AG09319 (cell line): ENCODE measurements at regions not wholly inside any gene's neighbourhood (a gene's known extent, or its start where the extent isn't known, plus 50 kb on each side); places are given as distances from the start of the nearest gene placed in this dataset.
"Not testable (repeated sequence)": the region's sequence is repeated elsewhere in the genome, so short reads cannot be mapped to it uniquely, and the experiment has no call there.

Experiments used
- DNase-seq: peaks from one replicate; pipeline ENCODE4 v3.0.0-alpha.2; 2010; ENCODE audit warnings: low read depth; ENCODE audit errors: extremely low read depth
- CTCF ChIP-seq: IDR thresholded peaks from 2 replicates; pipeline ENCODE4 v1.5.1; 2011; ENCODE audit warnings: low read depth, mild to moderate bottlenecking, inconsistent platforms, low read length, moderate library complexity

DNA sequence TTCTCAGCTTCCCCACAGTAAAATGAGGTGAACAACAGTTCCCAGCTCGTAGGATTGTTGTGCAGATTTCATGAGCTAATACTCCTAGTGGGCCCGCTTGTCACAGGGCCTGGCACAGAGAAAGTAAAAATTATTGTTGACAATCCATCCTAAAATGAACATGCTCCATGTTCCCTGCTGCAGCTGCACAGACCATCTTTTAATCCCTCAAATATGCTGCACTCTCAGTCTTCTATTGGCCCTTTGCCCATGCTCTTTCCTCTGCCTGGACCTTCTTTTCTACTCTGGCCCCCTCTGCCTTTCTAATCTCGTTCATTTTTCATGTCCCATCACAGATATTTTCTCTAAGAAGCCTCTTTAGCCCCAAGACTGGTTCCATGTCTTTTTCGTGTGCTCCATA is 117.7 kb upstream of the NR3C1 start:
- DNase-seq: no peak
- TF ChIP-seq CTCF: no peak

- DNase-seq: not testable (repeated sequence)
These were observed 115.7 kb upstream of the NR3C1 start for GRCh38 chr5:143519215-143519614.

- DNase-seq: not testable (repeated sequence)
These were observed 114.3 kb upstream of the NR3C1 start for GRCh38 chr5:143517824-143518223.

DNA sequence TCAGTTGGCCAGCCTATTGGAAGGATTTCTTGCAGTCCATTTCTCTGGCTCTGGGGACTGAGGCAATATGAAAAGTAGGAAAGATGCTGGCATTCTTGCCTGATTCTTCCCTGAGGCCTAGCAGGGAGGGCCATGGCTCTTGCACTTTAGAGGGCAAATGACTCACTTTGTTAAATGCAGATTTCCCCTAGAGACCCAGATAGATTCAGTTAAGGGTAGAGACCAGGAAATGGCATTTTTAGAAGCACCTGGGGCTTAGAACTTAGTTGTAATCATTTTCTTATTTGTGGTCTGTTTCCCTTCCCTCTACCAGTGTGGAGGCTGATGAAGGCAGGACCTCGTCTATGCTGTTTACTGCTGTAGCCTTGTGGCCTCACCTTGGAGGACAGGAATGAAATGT is 112.8 kb upstream of the NR3C1 start:
- no peak for TF ChIP-seq CTCF
- DNase-seq: no peak

GRCh38 chr5:143515829-143516228 is 112.3 kb upstream of the NR3C1 start:
- no peak for TF ChIP-seq CTCF
- peak; percentile 54 for DNase-seq

- DNase-seq: peak; percentile 80
- no peak for TF ChIP-seq CTCF
These were observed 111.3 kb upstream of the NR3C1 start for GRCh38 chr5:143514616-143515335.

GRCh38 chr5:143513720-143514119 is 110.2 kb upstream of the NR3C1 start:
- no peak for TF ChIP-seq CTCF
- DNase-seq: no peak

GRCh38 chr5:143511736-143512135 is 108.2 kb upstream of the NR3C1 start:
- DNase-seq: no peak

More at GRCh38 chr5:143511736-143512135, 108.2 kb upstream of the NR3C1 start:
- TF ChIP-seq CTCF: no peak
